SHP77 treated with DMSO at 0.1 percent for 48 hours (cell line): ENCODE measurements at regions not wholly inside any gene's neighbourhood (a gene's known extent, or its start where the extent isn't known, plus 50 kb on each side); places are given as distances from the start of the nearest gene placed in this dataset.

Experiments
- DNase-seq: peaks from one replicate; lab custom pipeline; 2025; lab: John Stamatoyannopoulos, UW

DNA sequence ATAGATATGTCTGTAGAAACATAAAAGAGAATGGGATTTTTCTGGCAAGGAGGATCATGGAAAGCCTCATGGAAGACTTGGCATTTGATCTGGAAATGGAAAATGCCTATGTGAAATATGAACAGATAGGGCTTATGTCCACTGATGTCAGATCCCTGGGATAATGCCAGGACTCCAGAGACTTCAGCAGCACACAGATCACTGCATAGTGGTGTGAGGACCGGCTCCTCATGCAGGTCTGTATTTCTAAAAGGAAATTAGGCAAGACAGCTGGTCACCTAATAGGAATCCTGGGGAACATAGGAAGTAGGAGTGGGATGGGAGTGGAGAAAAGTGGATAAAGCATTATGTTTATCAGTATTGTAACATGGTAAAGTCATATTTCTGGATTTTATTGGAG, 56.8 kb upstream of the IPO9 start:
- no peak for DNase-seq

DNA sequence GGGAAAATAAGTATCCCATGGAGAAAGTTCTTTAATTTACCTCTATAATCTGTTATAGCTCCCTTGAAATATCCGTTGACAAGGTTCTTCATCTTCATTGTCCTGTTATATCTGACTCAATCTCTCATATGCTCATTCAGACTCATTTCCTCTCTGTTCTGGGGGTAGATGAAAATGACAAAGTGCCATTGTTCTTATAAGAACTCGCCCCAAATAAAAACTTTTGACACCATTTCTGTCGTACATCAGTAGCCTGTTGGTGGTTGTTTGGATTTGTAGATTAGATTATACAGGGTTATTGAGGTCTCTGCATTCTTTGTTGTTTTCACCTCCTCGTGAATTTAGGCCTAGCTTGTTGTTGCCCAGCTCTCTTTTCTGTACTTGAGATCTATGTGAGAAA, 55.2 kb upstream of the IPO9 start:
- DNase-seq: no peak

DNA sequence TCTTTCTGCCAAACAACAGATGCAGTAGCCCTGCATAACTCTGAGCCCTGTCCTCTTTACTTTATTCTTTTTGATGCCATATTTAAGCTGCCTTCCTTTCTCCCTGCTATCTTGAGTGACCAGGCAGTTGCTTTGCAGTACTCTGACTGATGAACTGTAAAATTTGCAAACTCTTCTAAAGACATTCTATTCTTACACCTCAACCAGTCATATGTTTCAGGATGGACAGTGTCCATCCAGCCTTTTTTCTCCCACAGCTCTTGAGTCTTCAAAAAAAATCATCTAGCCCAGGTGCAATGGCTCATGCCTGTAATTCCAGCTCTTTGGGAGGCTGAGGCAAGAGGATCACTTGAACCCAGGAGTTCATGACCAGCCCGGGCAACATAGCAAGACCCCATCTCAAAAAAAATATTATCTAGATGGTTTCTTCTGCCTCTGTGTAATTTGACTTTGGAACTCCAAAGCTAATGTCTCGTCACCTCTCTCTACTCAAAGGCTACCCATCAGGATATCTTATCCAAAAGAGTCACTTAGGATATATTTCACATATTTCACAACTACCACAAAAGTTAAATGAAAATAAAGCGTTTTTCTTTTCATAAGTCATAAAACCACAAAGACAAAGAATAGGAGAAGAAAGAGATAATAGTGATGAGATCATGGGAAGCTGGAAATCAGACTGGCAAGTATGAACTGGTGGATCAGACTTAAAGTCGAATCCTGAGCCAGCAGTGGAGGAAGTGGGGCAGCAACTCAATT, 54.6 kb upstream of the IPO9 start:
- DNase-seq: no peak

DNA sequence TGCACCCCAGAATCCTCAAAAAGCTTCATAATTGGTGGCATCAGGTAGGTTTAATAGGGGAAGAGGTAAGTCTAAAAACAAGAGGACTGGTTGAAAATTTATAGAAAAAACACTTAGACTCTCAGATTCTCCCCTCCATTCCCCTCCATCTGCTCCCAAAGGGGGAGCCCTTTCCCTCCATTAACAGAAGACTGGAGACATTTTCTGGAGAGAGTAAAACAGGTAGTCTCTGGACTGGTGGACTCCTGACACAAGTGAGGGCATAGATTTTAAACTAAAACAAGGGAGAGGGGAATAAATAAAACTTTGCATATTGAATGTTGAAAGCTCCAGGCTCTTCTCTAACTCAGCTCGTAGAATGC, 54.0 kb upstream of the IPO9 start:
- no peak for DNase-seq

DNA sequence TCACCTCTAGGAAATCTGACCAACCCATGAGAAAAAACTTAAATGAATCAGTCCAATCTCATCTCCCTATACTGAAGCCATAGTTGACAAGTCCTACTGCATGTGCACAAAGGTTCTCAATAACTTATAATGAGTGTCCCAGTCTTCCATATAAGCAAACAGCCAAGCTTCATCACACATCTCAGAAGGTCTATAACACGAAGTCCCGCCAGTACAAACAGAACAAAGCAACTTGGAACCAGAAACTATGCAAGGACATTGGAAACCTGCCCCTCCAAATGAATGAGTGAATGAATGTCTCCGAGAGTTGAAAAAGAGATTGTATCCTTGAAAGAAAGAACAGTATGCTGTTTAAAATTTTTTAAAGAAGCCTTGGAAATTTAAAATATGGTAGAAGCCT, 53.6 kb upstream of the IPO9 start:
- no peak for DNase-seq

DNA sequence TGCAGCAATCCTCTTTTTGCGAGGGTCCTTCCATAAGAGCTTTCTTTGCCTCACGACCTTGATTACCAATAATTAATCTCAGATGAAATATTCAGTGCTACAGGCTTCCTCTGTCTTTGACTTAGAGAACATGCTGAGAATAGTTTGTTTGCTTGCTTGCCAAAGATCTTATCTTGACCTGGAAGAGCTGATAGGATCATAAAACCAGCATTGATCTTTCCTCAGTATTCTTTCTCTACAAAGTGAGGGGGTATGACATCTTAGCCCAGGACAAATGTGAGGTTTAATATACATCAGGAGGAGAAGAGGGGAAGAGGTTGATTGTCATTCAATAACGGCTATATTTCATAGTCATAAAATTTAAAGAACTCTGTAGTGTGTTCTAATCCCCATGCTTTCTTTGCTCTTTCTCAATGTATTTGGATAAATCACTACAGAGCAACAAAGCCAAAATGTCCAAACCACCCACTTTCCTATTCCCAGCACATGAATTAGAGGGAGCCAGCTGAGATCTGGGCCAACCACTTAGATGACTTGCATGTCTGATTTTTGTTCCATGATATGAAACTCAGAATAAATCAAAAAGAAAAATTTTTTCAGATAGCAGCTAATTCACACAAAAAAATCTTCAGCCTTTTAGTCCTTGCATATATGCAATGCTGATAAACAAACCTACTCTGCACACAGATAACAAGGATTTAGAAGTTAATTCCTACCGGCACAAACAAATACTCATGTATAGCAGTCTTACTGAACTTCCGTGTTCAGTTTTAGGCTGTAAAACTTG, 50.5 kb upstream of the IPO9 start:
- DNase-seq: no peak
